NOMO-1 treated with dmso at 0.1 percent for 144 hours (cell line): ENCODE measurements at regions not wholly inside any gene's neighbourhood (a gene's known extent, or its start where the extent isn't known, plus 50 kb on each side); places are given as distances from the start of the nearest gene placed in this dataset.
"Not testable (repeated sequence)": the region's sequence is repeated elsewhere in the genome, so short reads cannot be mapped to it uniquely, and the experiment has no call there.

Source experiments
- DNase-seq: peaks from one replicate; lab custom pipeline; 2025; ENCODE audit not compliant: unreplicated experiment; lab: John Stamatoyannopoulos, UW

DNA sequence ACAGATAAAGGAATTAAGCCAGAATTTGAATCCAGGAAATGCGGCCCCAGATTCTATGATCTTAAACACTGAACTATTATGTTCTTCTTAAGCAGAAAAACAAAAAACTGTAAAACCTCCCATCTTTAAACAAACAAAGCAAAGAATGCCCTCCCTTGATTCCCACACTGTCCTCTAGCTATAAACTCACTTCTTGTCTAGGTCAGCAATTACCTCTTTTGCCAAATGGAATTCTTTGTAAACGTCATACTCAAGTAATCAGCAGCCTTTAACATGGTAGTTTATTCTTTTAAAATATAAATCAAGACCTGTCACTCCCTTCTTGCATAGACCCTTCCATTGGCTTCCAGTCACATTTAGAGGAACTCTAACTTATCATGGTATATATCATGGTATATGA, 958.9 kb upstream of the CNTN5 start:
- no peak for DNase-seq

DNA sequence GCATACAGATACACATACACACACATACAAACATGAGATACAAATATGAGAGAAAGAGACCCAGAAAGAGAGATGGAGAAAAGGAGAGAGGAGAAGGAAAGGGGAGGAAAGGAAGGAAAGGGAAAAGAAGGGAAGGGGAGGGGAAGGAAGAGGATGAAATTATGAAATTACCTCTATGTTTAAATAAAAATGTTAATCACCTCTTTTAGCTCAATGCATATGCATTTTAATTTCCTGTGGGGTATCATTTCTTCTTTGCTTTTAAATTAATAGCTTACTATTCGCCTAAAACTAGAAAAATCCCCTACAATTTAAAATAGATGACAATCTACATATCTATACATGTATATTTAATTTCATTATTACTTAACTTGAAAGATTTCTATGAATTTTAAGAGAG, 958.0 kb upstream of the CNTN5 start:
- no peak for DNase-seq

DNA sequence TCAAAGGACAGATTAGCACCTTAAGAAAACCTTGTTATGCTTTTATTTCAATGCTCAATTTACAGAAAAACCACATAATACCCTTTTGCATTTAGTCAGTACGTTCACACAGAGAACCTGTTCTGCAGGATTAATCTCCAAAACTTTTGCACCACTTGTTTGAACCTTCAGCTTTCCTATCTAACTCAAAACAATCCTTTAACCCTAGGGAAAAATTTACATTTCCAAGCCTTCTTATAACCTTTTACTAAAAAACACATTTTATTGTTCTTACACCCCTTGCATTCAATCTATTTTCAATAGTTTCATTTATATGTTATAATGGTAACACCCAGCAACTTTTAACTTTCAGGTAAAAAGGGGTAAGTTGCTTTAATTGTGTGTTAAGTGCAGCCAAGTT, 952.5 kb upstream of the CNTN5 start:
- DNase-seq: no peak

DNA sequence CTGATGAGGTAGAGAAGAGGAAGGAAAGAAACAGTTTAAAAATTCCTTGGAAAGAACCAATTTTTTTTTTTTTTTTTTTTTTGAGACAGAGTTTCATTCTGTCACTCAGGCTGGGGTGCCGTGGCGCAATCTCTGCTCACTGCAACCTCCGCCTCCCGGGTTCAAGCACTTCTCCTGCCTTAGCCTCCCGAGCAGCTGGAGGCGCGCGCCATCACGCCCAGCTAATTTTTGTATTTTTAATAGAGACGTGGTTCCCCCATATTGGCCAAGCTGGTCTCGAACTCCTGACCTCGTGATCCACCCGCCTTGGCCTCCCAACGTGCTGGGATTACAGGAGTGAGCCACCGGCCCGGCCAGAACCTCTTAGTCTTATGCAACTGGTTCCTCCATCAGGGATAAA, 951.6 kb upstream of the CNTN5 start:
- not testable (repeated sequence) for DNase-seq

DNA sequence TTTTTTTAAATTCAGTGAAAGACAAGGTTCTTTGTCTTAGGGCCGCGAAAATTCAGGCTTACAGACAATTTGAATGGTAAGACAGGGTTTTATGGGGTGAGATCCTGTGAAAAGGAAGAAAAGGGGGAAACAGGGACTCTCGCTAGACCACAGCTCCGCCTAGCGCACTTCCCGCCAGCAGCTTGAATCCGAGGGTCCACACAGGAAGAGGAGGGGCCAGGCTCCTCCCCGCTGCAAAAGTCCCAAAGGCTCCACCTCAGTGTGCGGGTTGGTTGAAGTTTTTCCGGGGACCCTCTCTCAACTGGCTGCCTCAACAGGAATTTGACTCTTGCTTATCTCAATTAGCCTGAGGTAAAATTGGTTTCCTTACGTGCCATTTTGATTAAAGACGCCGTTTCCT, 950.9 kb upstream of the CNTN5 start:
- DNase-seq: no peak

DNA sequence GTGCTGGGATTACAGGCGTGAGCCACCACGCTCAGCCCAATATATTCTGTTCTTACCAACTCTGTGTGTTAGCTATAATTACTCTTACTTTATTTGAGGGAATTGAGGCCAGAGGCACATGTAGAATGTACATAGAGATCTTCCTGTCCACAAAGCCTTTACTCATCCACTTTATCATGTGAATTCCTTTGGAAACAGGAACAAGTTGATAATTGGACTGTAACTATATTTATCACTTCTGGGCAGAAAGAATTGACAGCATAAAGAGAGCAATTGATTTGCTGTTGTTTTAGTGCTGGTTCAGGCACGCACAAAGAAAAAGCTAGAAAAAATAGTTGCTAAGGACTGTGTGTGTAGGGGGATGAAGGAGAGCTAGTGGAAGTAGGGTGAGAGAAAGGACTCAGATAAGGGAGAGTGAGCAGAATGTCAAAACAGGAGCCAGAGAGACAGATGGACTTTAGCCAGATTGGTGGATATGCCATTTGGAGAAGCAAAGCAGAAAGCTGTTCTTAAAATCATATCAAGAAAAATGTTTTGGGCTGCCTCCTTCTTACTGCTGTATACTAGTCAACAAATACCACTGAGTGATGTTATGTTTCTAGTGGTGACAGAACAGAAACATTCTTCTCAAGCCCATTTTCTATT, 929.8 kb upstream of the CNTN5 start:
- DNase-seq: no peak

DNA sequence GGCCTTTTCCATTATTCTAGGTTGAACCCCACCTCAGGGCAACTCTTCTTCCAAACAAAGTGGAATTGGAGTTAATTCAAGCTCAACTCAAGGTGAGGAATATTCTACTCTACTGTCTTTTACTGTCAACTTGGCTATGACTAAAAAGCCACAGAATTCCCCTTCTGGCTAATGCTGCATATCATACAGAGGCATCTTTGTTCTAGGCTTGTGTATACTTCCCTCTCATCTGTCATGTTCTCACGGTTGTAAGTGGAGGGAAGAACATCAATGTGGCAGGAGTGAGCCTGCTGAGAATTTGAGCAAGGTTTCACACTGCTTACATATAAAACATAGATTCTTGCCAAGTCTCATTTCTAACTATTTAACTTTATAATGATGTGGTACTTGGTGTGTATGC, 921.4 kb upstream of the CNTN5 start:
- DNase-seq: no peak

DNA sequence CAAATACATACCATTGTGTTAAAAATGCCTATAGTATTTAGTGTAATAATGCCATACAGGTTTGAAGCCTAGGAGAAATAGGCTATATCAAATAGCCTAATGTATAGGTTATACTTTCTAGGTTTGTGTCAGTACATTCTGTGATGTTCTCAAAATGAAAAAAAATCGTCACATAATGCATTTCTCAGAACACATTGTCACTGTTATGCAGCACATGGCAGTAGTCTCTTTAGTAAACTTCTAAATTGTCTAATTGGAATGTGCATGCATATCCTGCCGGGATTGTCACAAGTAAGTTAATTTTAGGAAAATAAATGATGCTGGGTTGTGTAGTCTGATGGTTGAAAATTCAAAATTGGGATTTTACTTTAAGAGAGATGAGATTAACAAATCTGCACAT, 920.1 kb upstream of the CNTN5 start:
- DNase-seq: no peak

DNA sequence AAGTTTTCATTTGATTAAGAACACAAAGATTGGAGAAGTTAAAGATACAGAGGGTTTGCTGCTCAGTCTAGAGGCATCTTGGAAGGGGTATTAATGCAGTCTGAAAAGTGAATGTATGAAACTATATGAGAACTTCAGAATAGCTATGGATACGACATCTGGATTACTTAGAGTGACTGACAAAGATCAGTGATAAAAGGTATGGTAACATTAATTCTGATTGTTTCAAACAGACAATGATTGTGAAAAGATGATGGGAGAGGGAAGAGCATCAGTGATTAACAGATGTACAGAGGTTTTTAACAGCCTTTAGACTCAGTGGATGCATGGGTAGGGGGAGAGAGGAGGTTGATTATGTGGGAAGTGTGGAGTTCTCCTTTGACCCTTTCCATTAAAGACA, 919.4 kb upstream of the CNTN5 start:
- no peak for DNase-seq

DNA sequence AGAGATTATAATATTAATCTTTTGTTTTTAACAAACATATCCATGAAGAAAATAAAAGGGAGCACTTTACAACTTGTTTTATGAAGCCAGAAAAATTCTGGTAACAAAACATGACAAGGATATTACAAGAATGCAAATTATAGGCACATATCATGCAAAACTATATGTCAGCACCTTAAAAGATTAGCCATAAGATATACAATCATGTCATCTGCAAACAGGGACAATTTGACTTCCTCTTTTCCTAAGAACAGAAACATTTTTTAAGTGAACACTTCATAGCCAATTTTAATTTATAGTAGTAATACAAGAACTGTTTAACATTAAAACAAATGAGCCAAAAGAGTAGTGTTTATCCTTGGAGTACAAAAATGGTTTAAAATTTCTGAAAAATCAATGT, 916.5 kb upstream of the CNTN5 start:
- no peak for DNase-seq

DNA sequence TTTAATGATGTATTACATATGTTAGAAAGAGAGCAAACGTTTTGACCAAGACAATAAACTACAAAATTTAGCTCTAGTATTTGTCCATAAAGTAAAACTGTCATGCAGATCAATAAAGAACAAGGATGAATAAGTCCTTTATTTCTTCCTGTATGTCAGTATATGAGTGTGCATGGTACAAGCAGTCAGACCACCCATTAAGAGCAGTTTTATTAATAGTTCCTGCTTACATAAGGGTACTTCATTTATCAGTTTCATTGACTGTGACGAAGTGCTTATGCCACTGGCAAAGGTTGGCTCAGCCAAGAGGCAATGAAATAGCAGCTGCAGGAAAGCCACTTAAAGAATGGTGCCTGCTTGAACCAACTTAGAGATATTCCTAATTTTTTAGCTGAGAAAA, 913.0 kb upstream of the CNTN5 start:
- no peak for DNase-seq

DNA sequence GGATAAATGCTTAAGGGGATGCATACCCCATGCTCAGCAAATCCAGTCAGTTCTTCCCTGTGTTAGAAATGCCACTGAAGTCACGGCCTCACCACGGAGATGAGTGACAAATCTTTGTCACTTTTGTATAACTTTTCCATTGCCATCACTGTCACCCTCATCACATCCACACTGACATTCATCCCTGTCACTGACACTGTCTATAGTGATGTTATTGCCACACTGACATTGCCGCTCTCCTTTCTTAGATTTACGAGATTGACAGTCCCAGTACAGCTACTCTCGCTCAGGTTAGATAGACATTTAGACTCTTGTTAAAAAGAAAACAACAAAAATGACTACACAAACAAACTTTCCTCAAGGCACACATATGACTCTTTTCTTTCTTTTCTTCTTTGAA, 910.7 kb upstream of the CNTN5 start:
- DNase-seq: no peak

DNA sequence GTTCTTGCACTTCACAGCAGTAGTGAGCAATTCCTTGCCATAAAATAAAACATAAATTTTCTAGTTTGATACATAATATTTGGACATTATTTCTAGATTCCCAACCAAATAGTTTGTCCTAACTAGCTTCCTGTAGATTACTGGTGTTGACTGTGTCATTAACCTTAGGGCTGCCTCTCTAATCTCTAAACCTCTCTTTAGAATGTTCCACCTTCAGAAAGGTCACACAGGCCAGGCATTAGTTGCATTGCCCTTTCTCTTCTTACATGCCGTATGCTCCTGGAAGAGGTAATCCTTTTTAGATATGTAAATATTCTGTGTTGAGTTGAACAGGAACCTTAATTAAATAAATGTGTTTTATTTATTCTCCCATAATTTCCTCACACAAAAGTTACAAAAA, 904.9 kb upstream of the CNTN5 start:
- DNase-seq: no peak

DNA sequence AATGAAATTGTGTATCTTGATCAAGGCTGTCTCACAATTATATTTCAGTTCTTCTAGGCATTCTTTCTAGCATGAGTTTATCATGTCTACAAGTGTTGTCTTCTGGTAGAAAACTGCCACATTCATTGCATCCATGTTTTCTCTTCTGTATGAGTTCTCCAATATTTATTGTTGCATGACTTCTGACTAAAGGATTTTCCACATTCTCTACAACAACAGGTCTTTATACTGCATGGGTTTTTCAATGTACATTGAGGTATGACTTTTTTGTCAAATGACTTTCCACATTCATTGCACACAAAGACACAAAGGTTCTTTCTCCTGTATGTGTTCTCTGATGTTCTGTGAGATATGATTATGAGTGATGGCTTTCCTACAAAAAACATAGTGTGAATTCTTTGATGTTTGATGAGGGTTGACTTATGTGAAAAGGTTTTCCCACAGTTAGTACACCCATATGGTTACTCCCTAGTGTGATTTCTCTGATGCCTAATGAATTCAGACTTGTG, 890.6 kb upstream of the CNTN5 start:
- no peak for DNase-seq

DNA sequence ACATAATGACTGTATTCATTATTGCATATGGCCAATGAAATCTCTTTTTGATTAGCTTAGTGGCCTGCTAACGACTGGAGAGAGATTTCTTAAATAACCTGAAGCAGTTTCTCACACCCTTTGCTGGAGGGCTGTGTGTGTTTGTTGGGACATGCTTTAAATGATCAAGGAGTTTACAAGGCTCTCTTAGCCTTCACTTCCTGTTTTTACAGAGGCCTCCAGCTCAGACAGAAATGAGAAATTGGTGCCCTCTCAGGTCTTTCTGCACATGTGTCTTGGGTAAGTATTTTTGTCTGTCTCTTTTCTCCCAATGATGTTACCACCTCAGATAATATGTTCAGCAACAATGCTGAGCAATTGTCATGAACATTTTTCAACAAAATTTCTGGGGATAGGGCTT, 884.4 kb upstream of the CNTN5 start:
- DNase-seq: no peak

DNA sequence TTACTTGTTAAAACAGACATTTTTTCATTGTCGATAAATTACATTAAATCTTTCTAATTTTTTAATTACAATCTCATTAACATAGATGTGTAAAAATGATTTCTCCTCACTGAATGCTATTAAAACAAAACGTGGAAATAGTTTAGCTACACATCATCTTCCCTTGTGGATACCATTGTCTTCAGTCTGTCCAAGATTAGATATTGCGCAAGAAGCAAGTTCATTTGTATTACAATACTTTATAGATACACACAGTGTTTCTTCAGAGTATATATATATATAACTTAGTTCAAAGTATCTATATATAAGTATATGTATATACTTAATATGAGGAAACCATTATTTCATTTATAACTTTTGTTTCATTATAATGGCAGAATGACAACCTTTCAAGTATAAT, 883.3 kb upstream of the CNTN5 start:
- no peak for DNase-seq

DNA sequence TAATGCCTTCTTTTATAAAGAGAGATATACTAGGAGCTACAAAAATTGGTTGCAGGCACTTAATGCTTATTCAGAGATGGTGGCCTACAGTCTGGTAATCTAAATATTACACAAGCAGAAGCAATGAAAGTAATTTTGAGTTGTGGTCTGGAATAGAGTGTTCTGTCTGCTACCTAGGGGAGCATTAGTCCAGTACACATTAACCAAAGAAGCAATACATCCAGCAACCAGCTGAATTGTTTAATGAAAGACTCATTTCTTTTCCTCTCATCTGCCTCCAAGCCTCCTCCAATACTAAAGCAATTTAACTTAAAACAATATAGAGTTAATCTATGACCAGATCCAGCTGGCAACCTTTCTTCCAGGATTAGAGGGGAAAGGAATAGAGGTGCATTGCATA, 877.1 kb upstream of the CNTN5 start:
- DNase-seq: no peak

DNA sequence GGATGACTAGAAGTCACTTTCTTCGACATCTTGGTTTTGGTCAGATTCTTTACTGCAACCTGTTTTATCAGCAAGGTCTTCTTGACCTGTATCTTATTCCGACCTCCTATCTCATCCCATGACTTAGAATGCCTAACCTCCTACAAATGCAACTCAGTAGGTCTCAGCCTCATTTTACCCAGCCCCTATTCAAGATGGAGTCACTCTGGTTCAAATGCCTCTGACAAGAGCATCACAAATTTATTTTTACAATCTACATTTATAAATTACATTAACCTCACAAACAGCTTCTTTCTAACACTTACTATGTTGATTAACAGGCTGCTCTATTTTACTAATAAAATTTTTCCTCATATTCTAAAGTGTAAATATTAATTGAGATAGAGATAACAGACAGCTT, 867.0 kb upstream of the CNTN5 start:
- DNase-seq: no peak

DNA sequence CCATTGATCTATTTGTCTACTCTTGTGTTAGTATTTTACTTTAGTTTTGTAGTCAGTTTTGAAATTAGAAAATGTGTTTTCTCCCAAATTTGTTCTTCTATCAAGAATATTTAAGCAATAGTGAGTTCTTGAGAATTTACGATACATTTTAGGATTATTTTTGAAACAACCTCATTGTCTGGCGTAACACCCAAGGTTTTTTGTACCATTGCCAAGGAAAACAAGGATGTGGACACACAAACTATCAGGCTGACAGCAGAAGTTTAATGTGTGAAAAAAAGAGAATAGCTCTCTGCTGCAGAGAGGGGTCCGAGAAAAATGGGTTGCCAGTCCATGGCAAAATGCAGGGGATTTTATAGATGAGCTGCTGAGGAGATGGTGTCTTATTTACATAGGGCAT, 865.1 kb upstream of the CNTN5 start:
- DNase-seq: no peak

DNA sequence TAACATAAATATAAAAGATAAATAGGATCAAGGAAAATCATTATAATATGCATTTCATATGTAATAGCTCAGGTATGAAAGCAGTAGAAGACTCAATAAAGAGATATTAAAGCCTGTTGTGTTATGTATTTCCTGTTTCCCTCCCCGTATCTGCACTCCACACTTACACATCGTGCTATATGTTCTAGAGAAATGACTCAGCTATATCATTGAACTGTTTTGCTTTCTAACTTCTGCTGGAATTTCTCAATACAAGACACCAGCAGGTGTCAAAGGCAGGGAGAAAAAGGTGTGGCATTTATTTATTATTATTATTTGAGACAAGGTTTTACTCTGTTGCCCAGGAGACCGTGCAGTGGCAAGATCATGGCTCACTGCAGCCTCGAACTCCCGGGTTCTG, 842.8 kb upstream of the CNTN5 start:
- no peak for DNase-seq

DNA sequence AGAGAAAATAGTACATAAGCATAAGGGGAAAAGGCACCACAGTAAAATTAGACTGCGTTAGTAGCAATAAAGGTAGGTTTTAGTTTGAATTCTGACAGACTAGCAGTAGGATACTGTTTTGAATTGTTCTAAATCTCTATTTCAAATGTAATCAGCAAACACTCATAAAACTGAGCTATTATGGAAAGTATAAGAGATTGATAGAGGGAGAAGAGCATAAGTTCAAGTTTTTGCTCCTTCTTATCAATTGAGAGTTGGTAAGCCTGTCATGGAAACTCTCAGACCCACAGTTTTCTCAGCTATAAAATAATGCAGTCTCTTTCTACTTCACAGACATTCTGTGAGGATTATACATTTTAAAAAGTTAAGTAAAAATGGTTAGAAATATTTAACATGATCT, 840.2 kb upstream of the CNTN5 start:
- DNase-seq: no peak

DNA sequence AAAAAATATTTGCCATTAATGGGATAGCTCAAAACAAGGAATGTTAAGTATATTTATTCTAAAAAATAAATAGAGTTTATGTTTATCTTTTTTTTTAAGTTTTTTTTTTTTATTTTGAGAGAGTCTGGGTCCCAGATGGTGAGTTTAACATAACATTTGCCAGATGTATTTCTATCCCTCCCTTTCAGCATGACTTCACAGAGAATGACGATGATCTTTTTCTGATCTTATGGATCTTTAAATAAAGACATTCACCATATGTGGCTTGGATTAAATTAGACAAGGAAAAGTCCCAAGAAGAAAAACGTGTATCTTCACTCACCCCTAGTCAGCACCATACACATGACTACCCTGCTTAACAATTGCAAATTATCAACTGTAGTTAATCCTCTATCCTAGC, 839.8 kb upstream of the CNTN5 start:
- no peak for DNase-seq

DNA sequence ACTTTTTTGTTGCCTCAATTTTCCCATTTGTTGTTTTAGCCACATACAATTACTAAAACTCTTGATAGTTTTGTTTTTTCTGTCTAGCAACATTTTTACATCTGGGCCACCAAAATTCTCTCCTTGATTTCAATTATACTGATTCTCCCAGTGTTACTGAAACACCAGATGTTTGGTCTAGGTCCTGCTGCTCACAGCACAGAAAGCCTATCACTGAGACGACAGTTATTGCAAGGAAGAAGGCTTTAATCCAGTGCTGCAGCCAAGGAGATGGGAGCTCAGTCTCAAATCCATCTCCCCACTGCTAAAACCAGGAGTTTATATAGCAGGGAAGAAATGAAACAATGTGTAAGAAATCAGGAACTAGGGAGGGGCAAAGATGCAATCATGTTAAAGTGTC, 837.7 kb upstream of the CNTN5 start:
- DNase-seq: no peak

DNA sequence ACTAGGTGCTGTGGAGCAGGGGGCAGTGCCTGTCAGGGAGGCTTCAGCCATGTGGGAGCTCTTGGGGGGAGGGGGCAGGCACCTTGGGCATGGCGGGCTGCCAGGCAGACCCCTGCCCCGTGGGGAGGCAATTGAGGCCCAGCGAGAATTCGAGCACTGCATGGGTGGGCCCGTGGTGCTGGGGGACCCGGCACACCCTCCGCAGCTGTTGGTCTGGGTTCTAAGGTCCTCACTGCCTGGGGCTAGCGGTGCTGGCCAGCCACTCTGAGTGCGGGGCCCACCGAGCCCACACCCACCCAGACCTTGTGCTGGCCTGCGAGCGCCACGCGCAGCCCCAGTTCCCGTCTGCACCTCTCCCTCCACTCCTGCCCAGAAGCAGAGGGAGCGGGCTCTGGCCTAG, 835.5 kb upstream of the CNTN5 start:
- DNase-seq: no peak
